GM12878 (cell line): ENCODE measurements at regions not wholly inside any gene's neighbourhood (a gene's known extent, or its start where the extent isn't known, plus 50 kb on each side); places are given as distances from the start of the nearest gene placed in this dataset.

ENCODE experiments used
- ATAC-seq: fragments of 200-7000 bp; cut with Tn5 transposase; 3 replicates; pipeline ENCODE4 v1.9.1; 2020; ENCODE audit warnings: mild to moderate bottlenecking, moderate library complexity
- BruUV-seq: library from RNA; stranded (reverse); fragments of 400-500 nt; replicated peaks from 2 replicates; lab custom pipeline; 2021; lab: Mats Ljungman, UMichigan
- CTCF ChIA-PET: fragments of 300-600 bp; sonication (Branson Sonifier 250); formaldehyde crosslinking; extraction: SDS; loops from one replicate; lab custom pipeline; 2021; ENCODE audit warnings: inconsistent platforms; lab: Yijun Ruan, JAX
- POLR2A ChIA-PET: fragments of 350-600 bp; formaldehyde crosslinking; extraction: SDS; loops from one replicate; lab custom pipeline; 2021; ENCODE audit warnings: inconsistent platforms; lab: Charles Lee
- RAD21 ChIA-PET: fragments of 300-600 bp; sonication (Branson Sonifier 250); formaldehyde crosslinking; loops from one replicate; lab custom pipeline; 2023; ENCODE audit warnings: antibody characterized with exemption; ENCODE audit not compliant: unreplicated experiment; lab: Charles Lee
- SMC1A ChIA-PET: fragments of 300-600 bp; sonication (Branson Sonifier 250); formaldehyde crosslinking; loops from one replicate; lab custom pipeline; 2023; ENCODE audit not compliant: unreplicated experiment, uncharacterized antibody; lab: Charles Lee
- DNase-seq: peaks from one replicate; pipeline ENCODE4 v3.0.0-alpha.2; 2011; ENCODE audit warnings: low read depth, low spot score
- FAIRE-seq: peaks from 3 replicates; lab custom pipeline; 2011; peaks lifted over from hg19 to GRCh38; lab: Jason Lieb, UNC
- H2AFZ ChIP-seq: 2 replicates; pipeline ENCODE4 v1.6.0; 2011; ENCODE audit warnings: low read depth, low read length, control low read depth; ENCODE audit not compliant: control insufficient read depth
- H3K27ac ChIP-seq: 2 replicates; pipeline ENCODE4 v1.5.1; 2011; ENCODE audit warnings: control low read depth; ENCODE audit not compliant: control insufficient read depth, insufficient read depth
- H3K27me3 ChIP-seq, 2 experiments: replicated peaks in 1 of 2; 2 replicates each; pipeline versions ENCODE4 v1.6.0 to v1.6.1; 2011; ENCODE audit warnings: low read length in 1 of 2; ENCODE audit not compliant: control insufficient read depth in 2 of 2, insufficient read depth in 2 of 2
- H3K36me3 ChIP-seq, 2 experiments: 2 replicates each; pipeline ENCODE4 v1.5.1; 2011; ENCODE audit warnings: low read length in 1 of 2; ENCODE audit not compliant: control insufficient read depth in 2 of 2, insufficient read depth in 2 of 2
- H3K4me1 ChIP-seq: 2 replicates; pipeline ENCODE4 v1.6.1; 2011; ENCODE audit warnings: mild to moderate bottlenecking, low read length, moderate library complexity, mixed read lengths; ENCODE audit not compliant: control insufficient read depth, insufficient read depth
- H3K4me2 ChIP-seq: 2 replicates; pipeline ENCODE4 v1.6.0; 2011; ENCODE audit warnings: control low read depth; ENCODE audit not compliant: control insufficient read depth, insufficient read depth
- H3K4me3 ChIP-seq: fragments of 200-600 bp; sonication (generic); 2 replicates; pipeline ENCODE4 v1.5.1; 2016
- H3K79me2 ChIP-seq: 2 replicates; pipeline ENCODE4 v1.6.0; 2011; ENCODE audit warnings: low read length; ENCODE audit not compliant: control insufficient read depth, insufficient read depth
- H3K9ac ChIP-seq: 2 replicates; pipeline ENCODE4 v1.8.0; 2011; ENCODE audit warnings: low read length, control low read depth, mixed read lengths; ENCODE audit not compliant: control insufficient read depth, insufficient read depth
- H3K9me3 ChIP-seq: replicated peaks from 3 replicates; pipeline ENCODE4 v1.5.1; 2011; ENCODE audit warnings: mild to moderate bottlenecking, low read length; ENCODE audit not compliant: control insufficient read depth, insufficient read depth
- H4K20me1 ChIP-seq: 2 replicates; pipeline ENCODE4 v1.6.0; 2011; ENCODE audit not compliant: control insufficient read depth, insufficient read depth
- GABPA ChIP-seq: IDR thresholded peaks from 2 replicates; pipeline ENCODE4 v1.6.1; 2014; ENCODE audit warnings: antibody characterized with exemption, low read depth, mild to moderate bottlenecking, inconsistent platforms
- TAF1 ChIP-seq: IDR thresholded peaks from 2 replicates; pipeline ENCODE4 v1.6.1; 2011; ENCODE audit warnings: mild to moderate bottlenecking, low read depth, low read length, borderline replicate concordance
- YY1 ChIP-seq: IDR thresholded peaks from 2 replicates; pipeline ENCODE4 v1.6.1; 2011; ENCODE audit warnings: low read depth, mild to moderate bottlenecking, low read length
- ZNF217 ChIP-seq: fragments of 450-650 bp; IDR thresholded peaks from 2 replicates; pipeline ENCODE4 v1.6.1; 2017; ENCODE audit warnings: antibody characterized with exemption, mild to moderate bottlenecking
- WGBS: methylation state at CpG from one replicate; pipeline ENCODE4 v1.1.6; 2016; ENCODE audit warnings: low lambda C conversion rate; ENCODE audit not compliant: insufficient replicate concordance, insufficient coverage; ENCODE audit errors: missing lambda C conversion rate; 5-methylcytosine and 5-hydroxymethylcytosine counted together
- in situ Hi-C: fragments of 300-500 bp; cut with MboI; formaldehyde crosslinking; loops from 9 replicates; pipeline ENCODE4 v1.14.3; 2018; ENCODE audit warnings: mixed read lengths
- intact Hi-C: fragments of 100-400 bp; cut with micrococcal nuclease; formaldehyde crosslinking; loops from one replicate; pipeline ENCODE4 v1.14.2; 2022; ENCODE audit not compliant: unreplicated experiment

DNA sequence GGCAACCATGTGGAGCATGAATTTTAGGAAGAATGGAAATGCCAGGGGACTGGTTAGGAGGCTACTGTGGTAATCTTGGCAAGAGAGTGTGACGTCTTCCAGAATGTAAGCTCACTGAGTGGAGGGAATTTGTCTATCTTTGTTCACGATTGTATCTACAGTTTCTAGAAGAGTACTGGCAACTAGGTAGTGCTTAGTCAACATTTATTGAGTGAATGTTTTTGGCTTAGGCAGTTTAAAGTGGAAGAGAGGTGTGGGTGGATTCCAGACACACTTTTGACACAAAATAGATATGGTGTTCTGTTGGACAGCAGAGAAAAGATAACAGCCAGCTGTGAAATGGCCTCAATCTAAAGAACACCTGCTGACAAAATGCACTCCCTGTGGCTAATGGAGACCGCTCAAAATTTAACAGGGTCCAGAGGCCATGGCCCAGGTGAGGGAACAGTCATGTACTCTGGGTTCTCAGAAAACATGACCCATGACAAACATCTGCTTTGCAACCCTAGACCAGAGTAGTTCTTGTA, 139.3 kb downstream of the GPX5 start:
- DNase-seq = no peak
- Histone ChIP-seq H3K4me2 (no peak overlapping the region), H3K36me3 (no peaks in the 10 kb centered on the region), H2AFZ (no peak overlapping the region), H3K4me3 (no peak overlapping the region), H4K20me1 (no peaks in the 10 kb centered on the region), H3K4me1 (no peaks in the 10 kb centered on the region), H3K27ac (no peak overlapping the region), H3K9me3 (no peaks in the 10 kb centered on the region), H3K79me2 (no peaks in the 10 kb centered on the region), H3K27me3 (no peaks in the 10 kb centered on the region), H3K9ac (no peak overlapping the region)
- no TSS peak for BruUV-seq
- intact Hi-C loops (no loop called here), in situ Hi-C loops (no loop called here)
- no peak for FAIRE-seq
- TF ChIP-seq ZNF217 = no peak
- TF ChIP-seq YY1 = no peak
- no peak for TF ChIP-seq TAF1
- ChIA-PET RAD21 (no interaction called here), SMC1A (no interaction called here), CTCF (interaction anchor here (0.8 kb wide), 1 partner anchor 172 kb away, joined by 3 read pairs; no protein-coding TSS in a partner anchor), POLR2A (no interaction called here)
- no peak for ATAC-seq
- WGBS = 57% methylated on average over 3 of the region's 3 CpGs

DNA sequence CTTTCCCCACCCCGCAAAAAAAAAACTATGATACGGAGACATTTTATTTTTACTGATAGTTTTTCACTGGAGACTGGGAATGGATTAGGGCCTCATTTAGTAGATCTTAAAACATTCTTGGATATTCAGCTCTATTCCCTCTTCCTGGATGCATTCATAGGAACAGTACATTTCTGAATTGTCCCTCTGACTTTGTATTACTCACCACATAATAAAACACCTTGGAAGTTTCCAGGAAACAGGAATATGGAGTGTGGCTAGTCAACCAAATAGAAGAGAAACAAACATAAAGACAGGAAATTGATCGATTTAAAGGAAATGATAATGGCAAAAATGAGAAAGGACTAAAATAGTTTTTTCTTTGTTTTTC, 147.7 kb downstream of the GPX5 start:
- 62% methylated on average over 3 of the region's 3 CpGs for whole genome bisulfite sequencing
- intact Hi-C loops = no loop called here
- no peaks in the 10 kb centered on the region for H3K4me1 ChIP-seq
- no peak overlapping the region for H2AFZ ChIP-seq
- no peak overlapping the region for H3K4me3 ChIP-seq
- no peak for FAIRE-seq
- no peaks in the 10 kb centered on the region for H3K36me3 ChIP-seq
- DNase-seq = no peak
- ATAC-seq = no peak
- ChIA-PET POLR2A (no interaction called here), RAD21 (interaction anchor here (0.6 kb wide), 1 partner anchor 10 kb away, joined by 3 read pairs; no protein-coding TSS in a partner anchor), SMC1A (no interaction called here)
- in situ Hi-C loops = no loop called here
- no peak overlapping the region for H3K9ac ChIP-seq
- H3K4me2 ChIP-seq = no peak overlapping the region
- no peaks in the 10 kb centered on the region for H3K79me2 ChIP-seq
- no TSS peak for BruUV-seq
- no peaks in the 10 kb centered on the region for H4K20me1 ChIP-seq
- no peak overlapping the region for H3K27ac ChIP-seq
- no peak for TF ChIP-seq GABPA
- TF ChIP-seq, all 136 proteins: peak for 0
- CTCF ChIA-PET = interaction anchor here (1.2 to 1.3 kb wide), 2 partner anchors 18 to 25 kb away, joined by 3 read pairs; no protein-coding TSS in a partner anchor
- Histone ChIP-seq H3K9me3 (no peaks in the 10 kb centered on the region), H3K27me3 (no peaks in the 10 kb centered on the region; a peak in 1 of 4 replicates)
